Adrenal gland (tissue), 9 donors: ENCODE measurements at regions not wholly inside any gene's neighbourhood (a gene's known extent, or its start where the extent isn't known, plus 50 kb on each side); places are given as distances from the start of the nearest gene placed in this dataset.
"Not testable (repeated sequence)": the region's sequence is repeated elsewhere in the genome, so short reads cannot be mapped to it uniquely, and the experiment has no call there.

Experiments used
- DNase-seq, 7 donors: peaks; one replicate each; pipeline ENCODE4 v3.0.0-alpha.2; 2019 to 2020
- H3K27ac ChIP-seq, 5 donors: fragments of 200-600 bp; sonication (generic) in 4 of 5; 1 replicate in 3 of 5; 2 replicates in 2 of 5; pipeline versions ENCODE4 v1.5.1 to v1.8.0; 2016 to 2020; ENCODE audit warnings: mild to moderate bottlenecking in 1 of 5
- H3K27me3 ChIP-seq: fragments of 200-600 bp; 2 replicates; pipeline ENCODE4 v1.8.0; 2021
- H3K36me3 ChIP-seq, 2 donors: fragments of 200-600 bp; replicated peaks in 1 of 2; 1 replicate in 1 of 2; 2 replicates in 1 of 2; pipeline versions ENCODE4 v1.5.1 to v1.8.0; 2018 to 2022
- H3K4me1 ChIP-seq, 2 donors: fragments of 200-600 bp; replicated peaks in 1 of 2; 1 replicate in 1 of 2; 2 replicates in 1 of 2; pipeline versions ENCODE4 v1.5.1 to v1.8.0; 2018 to 2021
- H3K4me3 ChIP-seq, 4 donors: fragments of 200-600 bp; sonication (generic) in 3 of 4; one replicate each; pipeline ENCODE4 v1.5.1; 2016 to 2018
- H3K9me3 ChIP-seq, 3 donors: fragments of 200-600 bp; sonication (generic) in 1 of 3; replicated peaks in 1 of 3; 1 replicate in 2 of 3; 2 replicates in 1 of 3; pipeline versions ENCODE4 v1.5.1 to v1.8.0; 2016 to 2021
- CTCF ChIP-seq, 6 experiments: fragments of 450-650 bp in 4 of 6; fragments of 200-600 bp in 2 of 6; sonication (generic) in 1 of 6; IDR thresholded peaks; 1 replicate in 5 of 6; 2 replicates in 1 of 6; pipeline versions ENCODE4 v1.5.1 to v1.8.0; 2016 to 2021; ENCODE audit warnings: antibody characterized with exemption in 6 of 6, mild to moderate bottlenecking in 2 of 6, moderate library complexity in 1 of 6
- POLR2A ChIP-seq, 2 donors: fragments of 450-650 bp; IDR thresholded peaks; one replicate each; pipeline ENCODE4 v1.6.1; 2017; ENCODE audit warnings: antibody characterized with exemption in 2 of 2, mild to moderate bottlenecking in 2 of 2, moderate library complexity in 1 of 2
- WGBS, 4 donors: extraction: QIAGEN DNeasy Blood & Tissue Kit in 2 of 4; methylation state at CpG; one replicate each; pipeline versions ENCODE4 v1.1.5 to v1.1.7; 2013 to 2017; 5-methylcytosine and 5-hydroxymethylcytosine counted together
- intact Hi-C, 2 donors: fragments of 100-400 bp; cut with DNase I; formaldehyde crosslinking; loops; one replicate each; pipeline versions ENCODE4 v1.14.1 to v1.15.0; 2022 to 2023
- donor health status: healthy with polysubstance abuse.
- donor health status: Bipolar disorder and iron deficiency.
- donor health status: DM: yes; HTN: yes; CAD: no.
- donor health status: DM: no; HTN: no; CAD: no.
- donor health status: DM: no; HTN: no; CAD: no.

GRCh38 chr4:188728359-188728758 lies 589.1 kb downstream of the TRIML1 start:
- WGBS, 4 donors = 10 to 20% (median 17%) methylated on average over 1 of the region's 1 CpG
- no peak for DNase-seq
- no peaks in the 10 kb centered on the region for H3K27me3 ChIP-seq
- TF ChIP-seq CTCF (IDR thresholded peaks at IDR 0.05) = no peak
- no peak for TF ChIP-seq POLR2A (IDR thresholded peaks at IDR 0.05)
- H3K4me3 ChIP-seq = no peak overlapping the region
- no peak overlapping the region for H3K27ac ChIP-seq
- no peaks in the 10 kb centered on the region for H3K4me1 ChIP-seq
- no peaks in the 10 kb centered on the region for H3K36me3 ChIP-seq
- intact Hi-C loops = no loop called here
- H3K9me3 ChIP-seq = no peaks in the 10 kb centered on the region

GRCh38 chr4:188732131-188732530 lies 592.9 kb downstream of the TRIML1 start:
- DNase-seq = no peak
- 78 to 85% (median 82%) methylated on average over 3 of the region's 3 CpGs for WGBS, 4 donors
- intact Hi-C loops = no loop called here
- H3K36me3 ChIP-seq = no peaks in the 10 kb centered on the region
- TF ChIP-seq CTCF (IDR thresholded peaks at IDR 0.05) = no peak
- TF ChIP-seq POLR2A (IDR thresholded peaks at IDR 0.05) = no peak
- H3K27ac ChIP-seq = no peak overlapping the region
- no peaks in the 10 kb centered on the region for H3K9me3 ChIP-seq
- no peaks in the 10 kb centered on the region for H3K27me3 ChIP-seq
- no peaks in the 10 kb centered on the region for H3K4me1 ChIP-seq
- no peak overlapping the region for H3K4me3 ChIP-seq

- H3K9me3 ChIP-seq = no peaks in the 10 kb centered on the region
- H3K27ac ChIP-seq = no peak overlapping the region
- H3K4me3 ChIP-seq = no peak overlapping the region
- 86 to 97% (median 90%) methylated on average over 6 to 15 of the region's 15 CpGs for WGBS, 4 donors
- no peaks in the 10 kb centered on the region for H3K27me3 ChIP-seq
- TF ChIP-seq POLR2A (IDR thresholded peaks at IDR 0.05) (no peak), CTCF (IDR thresholded peaks at IDR 0.05) (no peak)
- no peak for DNase-seq
- intact Hi-C loops = no loop called here
- no peaks in the 10 kb centered on the region for H3K4me1 ChIP-seq
- no peaks in the 10 kb centered on the region for H3K36me3 ChIP-seq
Observed at GRCh38 chr4:188735082-188735481, 595.8 kb downstream of the TRIML1 start.

- 90 to 93% (median 92%) methylated on average over 4 of the region's 4 CpGs for WGBS, 4 donors
- H3K27ac ChIP-seq = no peak overlapping the region
- H3K4me1 ChIP-seq = no peaks in the 10 kb centered on the region
- DNase-seq = no peak
- no peaks in the 10 kb centered on the region for H3K9me3 ChIP-seq
- H3K4me3 ChIP-seq = no peak overlapping the region
- H3K27me3 ChIP-seq = no peaks in the 10 kb centered on the region
- H3K36me3 ChIP-seq = no peaks in the 10 kb centered on the region
- TF ChIP-seq POLR2A (IDR thresholded peaks at IDR 0.05) = no peak
- no peak for TF ChIP-seq CTCF (IDR thresholded peaks at IDR 0.05)
- intact Hi-C loops = no loop called here
Observed at GRCh38 chr4:188737251-188738002, 598.2 kb downstream of the TRIML1 start.

- Histone ChIP-seq H3K27ac (peak overlapping the region in 1 of 5 donors; percentile 46), H3K4me3 (peak overlapping the region in 1 of 4 donors; percentile 21)
- H3K4me1 ChIP-seq, H3K36me3 ChIP-seq, intact Hi-C loops, H3K9me3 ChIP-seq, H3K27me3 ChIP-seq: not testable (repeated sequence)
- 82 to 92% (median 84%) methylated on average over 12 to 24 of the region's 24 CpGs for WGBS, 4 donors
- DNase-seq = peak in 4 of 7 donors; percentile 9 to 24 (median 16)
Observed at GRCh38 chr4:188738290-188738689, 599.0 kb downstream of the TRIML1 start.

- DNase-seq, H3K4me1 ChIP-seq, intact Hi-C loops, H3K4me3 ChIP-seq, H3K9me3 ChIP-seq, H3K36me3 ChIP-seq, H3K27me3 ChIP-seq, H3K27ac ChIP-seq: not testable (repeated sequence)
- WGBS, 4 donors = 100% methylated on average over 1 of the region's 1 CpG; no CpG with 5 or more reads in 3 of the 4 donors
Observed at GRCh38 chr4:188740172-188740571, 600.9 kb downstream of the TRIML1 start.

- H3K27me3 ChIP-seq, DNase-seq, H3K9me3 ChIP-seq, intact Hi-C loops, H3K4me3 ChIP-seq, H3K27ac ChIP-seq, H3K36me3 ChIP-seq, H3K4me1 ChIP-seq: not testable (repeated sequence)
- 80 to 86% methylated on average over 1 of the region's 1 CpG; no CpG with 5 or more reads in 2 of the 4 donors for WGBS, 4 donors
Observed at GRCh38 chr4:188740791-188741190, 601.5 kb downstream of the TRIML1 start.
